GM23338 (cell line): ENCODE measurements at regions not wholly inside any gene's neighbourhood (a gene's known extent, or its start where the extent isn't known, plus 50 kb on each side); places are given as distances from the start of the nearest gene placed in this dataset.

Experiments used
- ATAC-seq: fragments of 200-7000 bp; cut with Tn5 transposase; 3 replicates; pipeline ENCODE4 v1.9.1; 2020
- DNase-seq: peaks from one replicate; pipeline ENCODE4 v3.0.0-alpha.2; 2015; ENCODE audit warnings: low spot score
- H2AFZ ChIP-seq: fragments of 200-600 bp; sonication (generic); 2 replicates; pipeline ENCODE4 v1.8.0; 2016; ENCODE audit warnings: antibody characterized with exemption, mild to moderate bottlenecking, moderate library complexity
- H3F3A ChIP-seq: fragments of 200-600 bp; sonication (generic); replicated peaks from 2 replicates; pipeline ENCODE4 v1.8.0; 2017; ENCODE audit warnings: antibody characterized with exemption, mixed run types, low read depth
- H3K27ac ChIP-seq: fragments of 200-600 bp; sonication (generic); 2 replicates; pipeline ENCODE4 v1.6.1; 2016; ENCODE audit warnings: low read depth
- H3K27me3 ChIP-seq: fragments of 200-600 bp; sonication (generic); 2 replicates; pipeline ENCODE4 v1.8.0; 2016; ENCODE audit warnings: mild to moderate bottlenecking, mixed run types, moderate library complexity; ENCODE audit not compliant: insufficient read depth
- H3K36me3 ChIP-seq: fragments of 200-600 bp; sonication (generic); 2 replicates; pipeline ENCODE4 v1.8.0; 2016; ENCODE audit warnings: mild to moderate bottlenecking; ENCODE audit not compliant: insufficient read depth
- H3K4me1 ChIP-seq: fragments of 200-600 bp; sonication (generic); 2 replicates; pipeline ENCODE4 v1.8.0; 2016; ENCODE audit warnings: mild to moderate bottlenecking, moderate library complexity; ENCODE audit not compliant: insufficient read depth
- H3K4me2 ChIP-seq: fragments of 200-600 bp; sonication (generic); 2 replicates; pipeline ENCODE4 v1.7.1; 2017; ENCODE audit warnings: mixed run types
- H3K4me3 ChIP-seq: fragments of 200-600 bp; sonication (generic); 2 replicates; pipeline ENCODE4 v1.6.1; 2016; ENCODE audit warnings: mixed run types
- H3K79me2 ChIP-seq: fragments of 200-600 bp; sonication (generic); replicated peaks from 2 replicates; pipeline ENCODE4 v1.8.0; 2017; ENCODE audit warnings: mild to moderate bottlenecking; ENCODE audit not compliant: insufficient read depth
- H3K9me2 ChIP-seq: fragments of 200-600 bp; sonication (generic); 2 replicates; pipeline ENCODE4 v1.8.0; 2017; ENCODE audit not compliant: insufficient read depth
- H4K20me1 ChIP-seq: fragments of 200-600 bp; sonication (generic); replicated peaks from 2 replicates; pipeline ENCODE4 v1.8.0; 2017; ENCODE audit warnings: mild to moderate bottlenecking; ENCODE audit not compliant: insufficient read depth
- H3K27ac Mint-ChIP-seq: 2 replicates; pipeline ENCODE4 v1.8.0; 2020; ENCODE audit warnings: inconsistent platforms, mild to moderate bottlenecking, moderate library complexity, mixed read lengths
- H3K27me3 Mint-ChIP-seq: 3 replicates; pipeline ENCODE4 v1.8.0; 2022; ENCODE audit warnings: low read depth, mild to moderate bottlenecking, moderate library complexity, mixed read lengths, inconsistent platforms; ENCODE audit not compliant: insufficient read depth, poor library complexity
- H3K36me3 Mint-ChIP-seq: 3 replicates; pipeline ENCODE4 v1.8.0; 2021; ENCODE audit warnings: low read depth, mild to moderate bottlenecking, inconsistent platforms, moderate library complexity, mixed read lengths
- H3K4me1 Mint-ChIP-seq: 3 replicates; pipeline ENCODE4 v1.8.0; 2020; ENCODE audit warnings: mild to moderate bottlenecking, inconsistent platforms, mixed read lengths
- H3K4me3 Mint-ChIP-seq: 3 replicates; pipeline ENCODE4 v1.8.0; 2021; ENCODE audit warnings: moderate library complexity, mild to moderate bottlenecking, inconsistent platforms, mixed read lengths
- H3K9me3 Mint-ChIP-seq: 3 replicates; pipeline ENCODE4 v1.8.0; 2020; ENCODE audit warnings: moderate library complexity, mild to moderate bottlenecking, inconsistent platforms, mixed read lengths
- EZH2phosphoT487 ChIP-seq: fragments of 200-600 bp; sonication (generic); IDR thresholded peaks from one replicate; pipeline ENCODE4 v1.8.1; 2018; ENCODE audit warnings: antibody characterized with exemption; ENCODE audit not compliant: unreplicated experiment
- POLR2AphosphoS5 ChIP-seq: IDR thresholded peaks from 2 replicates; pipeline ENCODE4 v1.6.1; 2016; ENCODE audit warnings: antibody characterized with exemption, low read depth
- TF ChIP-seq, protein P1 (sequence below): fragments of 250-450 bp; sonication (Bioruptor Pico); IDR thresholded peaks from 2 replicates; pipeline ENCODE4 v1.5.0; 2020; ENCODE audit warnings: mild to moderate bottlenecking, moderate library complexity

DNA sequence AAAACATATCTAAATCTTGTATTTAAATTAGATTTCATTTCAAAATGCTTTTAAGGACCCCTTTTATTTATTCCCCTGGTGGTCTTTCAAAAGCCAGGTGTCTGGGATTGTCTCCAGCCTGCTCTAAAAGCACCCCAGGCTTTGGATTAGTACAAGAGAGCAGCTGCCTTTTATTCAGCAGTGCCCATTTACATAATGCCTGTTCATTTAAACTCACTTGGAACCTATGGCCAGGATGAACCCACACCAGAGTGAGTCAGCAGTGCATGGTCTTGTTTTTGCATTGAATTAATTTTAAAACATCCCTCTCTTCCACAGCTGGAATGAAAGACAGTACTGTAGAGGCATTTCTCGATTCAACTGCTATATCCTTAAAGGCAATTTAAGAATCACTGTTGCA, 64.1 kb upstream of the TENM3 start:
- ATAC-seq, result peak; percentile 83
- H3K27ac Mint-ChIP-seq, result peak overlapping the region; percentile 76; the same call in 1 of the 2 replicates

More for the DNA sequence above, 64.1 kb upstream of the TENM3 start:
- H3F3A ChIP-seq, result no peaks in the 10 kb centered on the region
- Mint-ChIP-seq H3K4me3 (no peak overlapping the region), H3K27me3 (no peaks in the 10 kb centered on the region), H3K9me3 (no peaks in the 10 kb centered on the region), H3K36me3 (no peaks in the 10 kb centered on the region), H3K4me1 (peaks cover 36% of the 10 kb centered on the region)
- no peaks in the 10 kb centered on the region for H3K27me3 ChIP-seq
- H3K4me3 ChIP-seq, result no peak overlapping the region
- TF ChIP-seq EZH2phosphoT487, result no peak
- TF ChIP-seq, protein P1, sequence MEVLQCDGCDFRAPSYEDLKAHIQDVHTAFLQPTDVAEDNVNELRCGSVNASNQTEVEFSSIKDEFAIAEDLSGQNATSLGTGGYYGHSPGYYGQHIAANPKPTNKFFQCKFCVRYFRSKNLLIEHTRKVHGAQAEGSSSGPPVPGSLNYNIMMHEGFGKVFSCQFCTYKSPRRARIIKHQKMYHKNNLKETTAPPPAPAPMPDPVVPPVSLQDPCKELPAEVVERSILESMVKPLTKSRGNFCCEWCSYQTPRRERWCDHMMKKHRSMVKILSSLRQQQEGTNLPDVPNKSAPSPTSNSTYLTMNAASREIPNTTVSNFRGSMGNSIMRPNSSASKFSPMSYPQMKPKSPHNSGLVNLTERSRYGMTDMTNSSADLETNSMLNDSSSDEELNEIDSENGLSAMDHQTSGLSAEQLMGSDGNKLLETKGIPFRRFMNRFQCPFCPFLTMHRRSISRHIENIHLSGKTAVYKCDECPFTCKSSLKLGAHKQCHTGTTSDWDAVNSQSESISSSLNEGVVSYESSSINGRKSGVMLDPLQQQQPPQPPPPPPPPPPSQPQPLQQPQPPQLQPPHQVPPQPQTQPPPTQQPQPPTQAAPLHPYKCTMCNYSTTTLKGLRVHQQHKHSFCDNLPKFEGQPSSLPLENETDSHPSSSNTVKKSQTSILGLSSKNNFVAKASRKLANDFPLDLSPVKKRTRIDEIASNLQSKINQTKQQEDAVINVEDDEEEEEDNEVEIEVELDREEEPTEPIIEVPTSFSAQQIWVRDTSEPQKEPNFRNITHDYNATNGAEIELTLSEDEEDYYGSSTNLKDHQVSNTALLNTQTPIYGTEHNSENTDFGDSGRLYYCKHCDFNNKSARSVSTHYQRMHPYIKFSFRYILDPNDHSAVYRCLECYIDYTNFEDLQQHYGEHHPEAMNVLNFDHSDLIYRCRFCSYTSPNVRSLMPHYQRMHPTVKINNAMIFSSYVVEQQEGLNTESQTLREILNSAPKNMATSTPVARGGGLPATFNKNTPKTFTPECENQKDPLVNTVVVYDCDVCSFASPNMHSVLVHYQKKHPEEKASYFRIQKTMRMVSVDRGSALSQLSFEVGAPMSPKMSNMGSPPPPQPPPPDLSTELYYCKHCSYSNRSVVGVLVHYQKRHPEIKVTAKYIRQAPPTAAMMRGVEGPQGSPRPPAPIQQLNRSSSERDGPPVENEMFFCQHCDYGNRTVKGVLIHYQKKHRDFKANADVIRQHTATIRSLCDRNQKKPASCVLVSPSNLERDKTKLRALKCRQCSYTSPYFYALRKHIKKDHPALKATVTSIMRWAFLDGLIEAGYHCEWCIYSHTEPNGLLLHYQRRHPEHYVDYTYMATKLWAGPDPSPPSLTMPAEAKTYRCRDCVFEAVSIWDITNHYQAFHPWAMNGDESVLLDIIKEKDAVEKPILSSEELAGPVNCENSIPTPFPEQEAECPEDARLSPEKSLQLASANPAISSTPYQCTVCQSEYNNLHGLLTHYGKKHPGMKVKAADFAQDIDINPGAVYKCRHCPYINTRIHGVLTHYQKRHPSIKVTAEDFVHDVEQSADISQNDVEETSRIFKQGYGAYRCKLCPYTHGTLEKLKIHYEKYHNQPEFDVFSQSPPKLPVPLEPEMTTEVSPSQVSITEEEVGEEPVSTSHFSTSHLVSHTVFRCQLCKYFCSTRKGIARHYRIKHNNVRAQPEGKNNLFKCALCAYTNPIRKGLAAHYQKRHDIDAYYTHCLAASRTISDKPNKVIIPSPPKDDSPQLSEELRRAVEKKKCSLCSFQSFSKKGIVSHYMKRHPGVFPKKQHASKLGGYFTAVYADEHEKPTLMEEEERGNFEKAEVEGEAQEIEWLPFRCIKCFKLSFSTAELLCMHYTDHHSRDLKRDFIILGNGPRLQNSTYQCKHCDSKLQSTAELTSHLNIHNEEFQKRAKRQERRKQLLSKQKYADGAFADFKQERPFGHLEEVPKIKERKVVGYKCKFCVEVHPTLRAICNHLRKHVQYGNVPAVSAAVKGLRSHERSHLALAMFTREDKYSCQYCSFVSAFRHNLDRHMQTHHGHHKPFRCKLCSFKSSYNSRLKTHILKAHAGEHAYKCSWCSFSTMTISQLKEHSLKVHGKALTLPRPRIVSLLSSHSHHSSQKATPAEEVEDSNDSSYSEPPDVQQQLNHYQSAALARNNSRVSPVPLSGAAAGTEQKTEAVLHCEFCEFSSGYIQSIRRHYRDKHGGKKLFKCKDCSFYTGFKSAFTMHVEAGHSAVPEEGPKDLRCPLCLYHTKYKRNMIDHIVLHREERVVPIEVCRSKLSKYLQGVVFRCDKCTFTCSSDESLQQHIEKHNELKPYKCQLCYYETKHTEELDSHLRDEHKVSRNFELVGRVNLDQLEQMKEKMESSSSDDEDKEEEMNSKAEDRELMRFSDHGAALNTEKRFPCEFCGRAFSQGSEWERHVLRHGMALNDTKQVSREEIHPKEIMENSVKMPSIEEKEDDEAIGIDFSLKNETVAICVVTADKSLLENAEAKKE (CRISPR knock-in tag), result peak; percentile 11; the same call in 1 of the 2 replicates
- no peak for TF ChIP-seq POLR2AphosphoS5
- H3K4me2 ChIP-seq, result no peak overlapping the region
- no peaks in the 10 kb centered on the region; the same call in 1 of the 2 replicates for H3K79me2 ChIP-seq
- no peaks in the 10 kb centered on the region for H3K36me3 ChIP-seq
- no peak overlapping the region for H2AFZ ChIP-seq
- H3K9me2 ChIP-seq, result no peaks in the 10 kb centered on the region
- no peaks in the 10 kb centered on the region for H4K20me1 ChIP-seq
- DNase-seq, result peak; percentile 35
- H3K4me1 ChIP-seq, result peaks cover 28% of the 10 kb centered on the region; the same call in 1 of the 2 replicates
- H3K27ac ChIP-seq, result no peak overlapping the region
